OCI-LY7 (cell line): ENCODE measurements at regions not wholly inside any gene's neighbourhood (a gene's known extent, or its start where the extent isn't known, plus 50 kb on each side); places are given as distances from the start of the nearest gene placed in this dataset.

Experiments
- BruUV-seq: library from RNA; stranded (reverse); fragments of 400-500 nt; replicated peaks from 2 replicates; lab custom pipeline; 2021; lab: Mats Ljungman, UMichigan
- CTCF ChIA-PET: fragments of 300-600 bp; sonication (Branson Sonifier 250); formaldehyde crosslinking; loops from one replicate; lab custom pipeline; 2022; ENCODE audit warnings: antibody characterized with exemption; ENCODE audit not compliant: unreplicated experiment; lab: Charles Lee
- POLR2A ChIA-PET: fragments of 300-600 bp; sonication (Branson Sonifier 250); formaldehyde crosslinking; loops from one replicate; lab custom pipeline; 2022; ENCODE audit warnings: antibody characterized with exemption; lab: Charles Lee
- DNase-seq: peaks from one replicate; pipeline ENCODE4 v3.0.0-alpha.2; 2015; ENCODE audit warnings: low spot score
- H2AFZ ChIP-seq: fragments of 200-600 bp; sonication (generic), shearing (Covaris generic); 2 replicates; pipeline ENCODE4 v1.6.1; 2014; ENCODE audit warnings: mild to moderate bottlenecking, antibody characterized with exemption, low read length, moderate library complexity
- H3K27ac ChIP-seq: fragments of 200-600 bp; sonication (generic); 2 replicates; pipeline ENCODE4 v1.5.1; 2014; ENCODE audit warnings: mixed run types, low read depth, mild to moderate bottlenecking, moderate library complexity, low read length, inconsistent platforms; ENCODE audit not compliant: poor library complexity, severe bottlenecking
- H3K36me3 ChIP-seq: fragments of 200-600 bp; sonication (generic); 2 replicates; pipeline ENCODE4 v1.6.1; 2014; ENCODE audit warnings: mild to moderate bottlenecking, antibody characterized with exemption, low read length, moderate library complexity, mixed read lengths; ENCODE audit not compliant: insufficient read depth
- H3K4me1 ChIP-seq: fragments of 200-600 bp; sonication (generic); 2 replicates; pipeline ENCODE4 v1.5.1; 2014; ENCODE audit warnings: mild to moderate bottlenecking, low read length; ENCODE audit not compliant: insufficient read depth, poor library complexity, severe bottlenecking
- H3K4me2 ChIP-seq: fragments of 200-600 bp; sonication (generic); 2 replicates; pipeline ENCODE4 v1.6.1; 2014; ENCODE audit warnings: mild to moderate bottlenecking, low read length
- H3K4me3 ChIP-seq: fragments of 200-600 bp; sonication (generic); 2 replicates; pipeline ENCODE4 v1.5.1; 2014; ENCODE audit warnings: mild to moderate bottlenecking, low read depth, low read length; ENCODE audit not compliant: poor library complexity, severe bottlenecking
- H3K79me2 ChIP-seq: fragments of 200-600 bp; sonication (generic); 2 replicates; pipeline ENCODE4 v1.6.1; 2016; ENCODE audit warnings: low read depth, mild to moderate bottlenecking, low read length, moderate library complexity, mixed read lengths; ENCODE audit not compliant: insufficient read depth
- H3K9me2 ChIP-seq: fragments of 200-600 bp; sonication (generic); 2 replicates; pipeline ENCODE4 v1.6.1; 2016; ENCODE audit warnings: mild to moderate bottlenecking, low read length, mixed read lengths; ENCODE audit not compliant: insufficient read depth
- H3K9me3 ChIP-seq: fragments of 200-600 bp; sonication (generic); 2 replicates; pipeline ENCODE4 v1.6.1; 2014; ENCODE audit warnings: mild to moderate bottlenecking, mixed run types, low read length, mixed read lengths
- H4K20me1 ChIP-seq: fragments of 200-600 bp; sonication (generic); 2 replicates; pipeline ENCODE4 v1.6.1; 2014; ENCODE audit warnings: mild to moderate bottlenecking, antibody characterized with exemption, low read length, moderate library complexity, mixed read lengths; ENCODE audit not compliant: insufficient read depth
- EZH2phosphoT487 ChIP-seq: fragments of 200-600 bp; sonication (generic); IDR thresholded peaks from 2 replicates; pipeline ENCODE4 v1.6.1; 2018; ENCODE audit warnings: low read depth, borderline replicate concordance, mild to moderate bottlenecking, mixed run types, antibody characterized with exemption, low read length, moderate library complexity, mixed read lengths
- intact Hi-C: fragments of 100-400 bp; cut with micrococcal nuclease; formaldehyde crosslinking; loops from one replicate; pipeline ENCODE4 v1.10.0; 2022; ENCODE audit not compliant: unreplicated experiment
- TF ChIP-seq, protein P1 (sequence below): fragments of 200-600 bp; sonication (generic); conservative IDR thresholded peaks from 2 replicates; pipeline ENCODE4 v1.5.1; 2014; ENCODE audit warnings: mild to moderate bottlenecking, antibody characterized with exemption, low read length, moderate library complexity, mixed read lengths

DNA sequence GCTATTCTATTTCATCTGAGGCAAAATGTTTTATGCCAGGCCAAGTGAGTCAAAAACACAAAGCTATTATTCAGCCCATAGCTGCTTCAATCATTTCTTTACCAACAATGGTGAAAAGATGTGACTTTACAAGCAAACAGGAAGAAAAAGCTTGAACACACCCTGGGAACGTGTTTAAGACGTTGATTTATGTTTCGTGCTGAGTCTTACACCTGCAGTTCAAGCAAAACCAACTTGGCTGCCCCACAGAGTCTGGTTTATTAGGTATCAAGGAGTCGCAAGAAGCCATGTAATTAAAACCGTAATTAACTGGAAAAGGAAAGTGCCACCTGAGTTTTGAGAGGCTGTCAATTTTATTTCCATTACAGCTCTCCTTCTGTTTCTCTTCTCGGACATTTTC is 295.5 kb downstream of the MEIS1 start:
- TF ChIP-seq EZH2phosphoT487, result no peak
- H3K79me2 ChIP-seq, result no peaks in the 10 kb centered on the region
- no TSS peak for BruUV-seq

DNA sequence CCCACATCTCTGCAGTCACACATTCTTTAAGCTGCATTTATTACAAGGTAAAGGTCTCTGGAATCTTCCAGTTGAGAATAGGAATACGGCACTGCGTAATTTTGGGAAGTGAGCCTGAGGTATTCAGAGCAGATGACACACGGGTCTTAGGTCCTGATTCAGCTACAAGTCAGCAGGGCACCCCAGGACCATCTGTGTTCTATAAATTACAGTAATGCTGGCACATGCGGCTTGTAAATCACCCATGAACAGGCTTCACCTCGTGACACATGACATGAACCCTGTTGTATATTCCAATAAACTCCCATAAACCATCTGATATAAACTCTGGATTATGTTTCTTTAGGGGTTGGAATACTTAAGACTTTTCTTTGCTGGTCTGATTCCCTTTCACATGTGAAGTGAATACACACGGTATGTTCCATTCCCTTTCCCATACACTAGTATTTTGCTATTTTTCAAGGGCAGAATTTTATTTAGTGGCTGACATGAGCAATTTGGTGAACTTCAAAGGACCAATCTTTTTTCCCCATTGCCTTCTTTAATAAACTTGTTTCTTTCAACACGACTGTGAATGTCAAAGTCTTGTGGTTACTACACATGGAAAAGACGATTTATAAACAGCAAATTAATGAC is 298.6 kb downstream of the MEIS1 start:
- H3K9me2 ChIP-seq, result no peaks in the 10 kb centered on the region
- no peaks in the 10 kb centered on the region for H3K4me1 ChIP-seq
- no peak overlapping the region for H2AFZ ChIP-seq
- ChIA-PET POLR2A (no interaction called here), CTCF (no interaction called here)
- no peaks in the 10 kb centered on the region for H3K79me2 ChIP-seq
- H3K9me3 ChIP-seq, result no peaks in the 10 kb centered on the region
- H3K4me3 ChIP-seq, result no peak overlapping the region
- intact Hi-C loops, result no loop called here
- BruUV-seq, result no TSS peak
- no peaks in the 10 kb centered on the region for H3K36me3 ChIP-seq
- no peak for DNase-seq
- no peaks in the 10 kb centered on the region for H4K20me1 ChIP-seq
- no peak overlapping the region for H3K27ac ChIP-seq
- no peak for TF ChIP-seq EZH2phosphoT487
- TF ChIP-seq, protein P1, sequence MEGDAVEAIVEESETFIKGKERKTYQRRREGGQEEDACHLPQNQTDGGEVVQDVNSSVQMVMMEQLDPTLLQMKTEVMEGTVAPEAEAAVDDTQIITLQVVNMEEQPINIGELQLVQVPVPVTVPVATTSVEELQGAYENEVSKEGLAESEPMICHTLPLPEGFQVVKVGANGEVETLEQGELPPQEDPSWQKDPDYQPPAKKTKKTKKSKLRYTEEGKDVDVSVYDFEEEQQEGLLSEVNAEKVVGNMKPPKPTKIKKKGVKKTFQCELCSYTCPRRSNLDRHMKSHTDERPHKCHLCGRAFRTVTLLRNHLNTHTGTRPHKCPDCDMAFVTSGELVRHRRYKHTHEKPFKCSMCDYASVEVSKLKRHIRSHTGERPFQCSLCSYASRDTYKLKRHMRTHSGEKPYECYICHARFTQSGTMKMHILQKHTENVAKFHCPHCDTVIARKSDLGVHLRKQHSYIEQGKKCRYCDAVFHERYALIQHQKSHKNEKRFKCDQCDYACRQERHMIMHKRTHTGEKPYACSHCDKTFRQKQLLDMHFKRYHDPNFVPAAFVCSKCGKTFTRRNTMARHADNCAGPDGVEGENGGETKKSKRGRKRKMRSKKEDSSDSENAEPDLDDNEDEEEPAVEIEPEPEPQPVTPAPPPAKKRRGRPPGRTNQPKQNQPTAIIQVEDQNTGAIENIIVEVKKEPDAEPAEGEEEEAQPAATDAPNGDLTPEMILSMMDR, result no peak
- H3K4me2 ChIP-seq, result no peak overlapping the region

More for the DNA sequence above, 295.5 kb downstream of the MEIS1 start:
- intact Hi-C loops, result no loop called here
- Histone ChIP-seq H3K27ac (no peak overlapping the region), H3K4me1 (no peaks in the 10 kb centered on the region), H3K9me3 (no peaks in the 10 kb centered on the region), H3K9me2 (no peaks in the 10 kb centered on the region), H3K36me3 (no peaks in the 10 kb centered on the region), H3K4me3 (no peak overlapping the region), H2AFZ (no peak overlapping the region), H4K20me1 (no peaks in the 10 kb centered on the region), H3K4me2 (no peak overlapping the region)
- POLR2A ChIA-PET, result no interaction called here
- CTCF ChIA-PET, result no interaction called here
- no peak for DNase-seq

DNA sequence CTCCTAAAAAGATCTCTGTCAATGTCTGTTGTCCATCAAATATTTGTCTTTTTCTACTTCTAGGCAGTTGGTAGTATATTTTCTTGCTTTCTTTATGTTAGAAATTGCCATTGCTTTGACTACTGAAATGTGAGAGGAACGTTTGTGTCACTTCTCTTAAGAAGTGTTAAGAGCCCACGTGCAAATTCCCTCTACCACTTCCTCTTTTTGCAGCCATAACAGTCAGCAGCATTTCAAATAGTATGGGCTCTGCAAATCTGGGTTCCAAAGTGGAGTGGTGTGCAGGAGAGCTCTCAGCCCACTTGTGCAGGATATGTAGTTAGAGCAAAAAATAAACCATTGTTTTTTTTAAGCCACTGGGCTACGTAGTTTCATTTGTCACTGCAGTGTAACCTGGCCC is 314.0 kb downstream of the MEIS1 start:
- Histone ChIP-seq H3K4me2 (peak overlapping the region; percentile 38; the same call in 1 of the 2 replicates), H3K9me2 (no peaks in the 10 kb centered on the region), H3K9me3 (no peaks in the 10 kb centered on the region), H3K4me3 (no peak overlapping the region), H3K4me1 (peaks cover 15% of the 10 kb centered on the region), H3K36me3 (no peaks in the 10 kb centered on the region), H2AFZ (no peak overlapping the region), H3K79me2 (no peaks in the 10 kb centered on the region), H3K27ac (peak overlapping the region; percentile 23), H4K20me1 (no peaks in the 10 kb centered on the region)
- BruUV-seq, result no TSS peak
- CTCF ChIA-PET, result no interaction called here
- POLR2A ChIA-PET, result interaction anchor here (0.5 to 1.1 kb wide), 3 partner anchors 23 to 1585 kb away, joined by 3 to 4 read pairs (median 3); no protein-coding TSS in a partner anchor
- intact Hi-C loops, result no loop called here
- peak; percentile 58 for DNase-seq
- no peak for TF ChIP-seq EZH2phosphoT487
- TF ChIP-seq, protein P1, result no peak
